HT-29 (cell line): ENCODE measurements at regions not wholly inside any gene's neighbourhood (a gene's known extent, or its start where the extent isn't known, plus 50 kb on each side); places are given as distances from the start of the nearest gene placed in this dataset.
A peak's percentile ranks its signal among the peaks of the same experiment; 100 is the strongest.
"Not testable (repeated sequence)": the region's sequence is repeated elsewhere in the genome, so short reads cannot be mapped to it uniquely, and the experiment has no call there.

Experiments
- DNase-seq: peaks from one replicate; pipeline ENCODE4 v3.0.0-alpha.2; 2015; ENCODE audit warnings: low spot score

DNA sequence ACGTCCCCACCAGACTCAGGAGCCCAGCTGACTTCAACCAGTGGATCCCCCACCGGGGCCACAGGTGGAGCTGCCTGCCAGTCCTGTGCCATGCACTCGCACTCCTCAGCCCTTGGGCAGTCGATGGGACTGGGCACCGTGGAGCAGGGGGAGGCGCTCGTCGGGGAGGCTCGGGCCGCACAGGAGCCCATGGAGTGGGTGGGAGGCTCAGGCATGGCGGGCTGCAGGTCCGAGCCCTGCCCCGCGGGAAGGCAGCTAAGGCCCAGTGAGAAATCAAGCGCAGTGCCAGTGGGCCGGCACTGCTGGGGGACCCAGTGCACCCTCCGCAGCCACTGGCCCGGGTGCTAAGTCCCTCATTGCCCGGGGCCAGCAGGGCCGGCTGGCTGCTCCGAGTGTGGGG lies 52.3 kb upstream of the LRRC30 start:
- DNase-seq = not testable (repeated sequence)

DNA sequence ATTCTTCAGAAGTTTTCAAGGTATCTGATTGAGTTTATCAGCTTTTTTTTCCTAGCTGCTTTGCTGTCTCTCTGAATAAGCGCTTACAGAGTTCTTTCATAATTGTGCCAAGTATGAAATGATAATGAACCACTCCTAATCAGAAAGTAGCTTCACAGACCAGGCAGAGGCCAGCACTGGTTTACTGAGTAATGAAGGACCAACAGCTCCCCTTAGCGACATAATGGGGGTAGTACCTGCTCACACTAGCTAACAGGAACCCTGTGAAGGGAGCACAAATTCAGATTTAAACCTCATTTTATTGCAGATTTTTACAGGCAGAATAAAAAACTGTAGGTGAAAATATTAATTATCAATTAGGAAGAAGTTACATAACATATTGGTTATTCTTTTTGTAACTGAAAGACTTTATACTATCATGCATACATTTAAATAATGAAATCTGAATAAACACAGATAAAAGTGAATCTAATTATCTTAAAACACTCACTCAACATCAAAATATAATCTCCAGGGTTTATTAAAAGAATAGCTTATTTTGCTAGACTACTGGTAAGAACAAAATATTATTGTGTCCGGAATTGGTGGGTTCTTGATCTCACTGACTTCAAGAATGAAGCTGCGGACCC lies 53.7 kb upstream of the LRRC30 start:
- DNase-seq = peak; percentile 64

DNA sequence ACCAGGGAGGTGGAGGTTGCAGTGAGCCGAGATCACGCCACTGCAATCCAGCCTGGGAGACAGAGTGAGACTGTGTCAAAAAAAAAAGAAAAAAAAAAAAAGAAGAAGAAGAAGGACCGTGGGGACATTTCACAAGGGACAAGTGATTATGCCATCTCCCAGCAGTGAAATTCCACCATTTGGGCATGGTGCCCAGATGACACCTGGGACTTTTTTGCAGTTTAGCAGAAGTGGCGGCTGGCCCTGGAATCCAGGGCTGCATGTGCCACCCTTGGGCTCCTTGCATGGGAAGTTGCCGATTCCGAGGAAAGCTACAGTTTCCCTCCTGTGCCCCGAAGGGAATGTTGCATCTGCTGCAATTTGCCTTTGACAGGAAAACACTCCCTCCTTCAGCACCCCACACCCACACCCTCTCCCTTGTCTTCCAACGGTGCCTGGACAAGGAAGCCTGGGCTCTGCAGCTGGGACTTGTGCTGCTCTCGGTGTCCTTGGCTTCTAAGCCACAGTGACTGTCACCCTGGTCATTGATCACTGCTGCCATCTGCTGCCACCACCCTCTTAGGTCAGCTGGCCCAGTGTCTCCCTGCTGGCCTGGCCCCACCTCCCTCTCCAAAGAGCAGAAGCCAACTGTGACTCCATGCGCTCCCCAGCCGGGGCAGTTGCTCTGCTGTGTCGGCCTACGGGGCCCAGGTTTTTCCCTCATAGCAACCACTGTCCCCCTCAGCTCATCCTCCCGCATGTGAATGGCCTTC lies 56.4 kb upstream of the LRRC30 start:
- no peak for DNase-seq

DNA sequence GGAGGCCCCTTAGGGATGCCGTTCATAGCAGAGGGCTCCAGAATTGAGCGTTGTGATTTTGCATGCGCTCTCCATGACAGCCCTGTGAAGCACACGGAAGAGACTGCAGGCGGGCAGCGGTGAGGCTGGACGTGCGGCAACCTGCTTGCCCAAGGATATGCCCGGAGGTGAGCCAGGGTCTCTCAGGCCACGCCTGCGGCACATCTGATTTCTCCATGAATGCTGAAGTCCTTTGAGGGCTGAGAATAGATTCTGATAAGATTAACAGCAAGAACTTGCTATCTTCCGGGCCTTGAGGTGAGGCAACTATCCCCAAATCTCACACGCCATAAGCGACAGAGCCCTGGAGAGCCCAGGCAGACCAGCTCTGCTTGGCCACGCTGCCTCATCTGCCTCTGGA lies 55.6 kb upstream of the LAMA1 start:
- DNase-seq = no peak

- DNase-seq = no peak
Measured at GRCh38 chr18:7172611-7173010, 55.0 kb upstream of the LAMA1 start.

- no peak for DNase-seq
Measured at GRCh38 chr18:7170292-7170691, 52.7 kb upstream of the LAMA1 start.

GRCh38 chr18:7169601-7170000 lies 52.0 kb upstream of the LAMA1 start:
- no peak for DNase-seq

DNA sequence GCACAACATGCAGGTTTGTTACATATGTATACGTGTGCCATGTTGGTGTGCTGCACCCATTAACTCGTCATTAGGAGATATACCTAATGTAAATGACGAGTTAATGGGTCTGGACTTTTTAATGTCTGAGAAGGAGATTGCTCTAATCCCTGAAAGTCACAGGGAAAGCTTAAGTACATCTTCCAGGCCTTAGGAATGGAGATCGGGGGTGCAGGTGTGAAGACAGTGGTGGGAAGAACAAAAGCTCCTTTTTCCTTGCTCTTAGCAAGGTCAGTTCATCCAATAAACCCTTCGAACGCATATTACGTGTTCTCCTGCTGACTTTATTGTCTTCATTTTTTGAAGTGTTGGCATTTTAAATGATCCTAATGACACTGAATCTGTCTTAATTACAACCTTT lies 50.8 kb upstream of the LAMA1 start:
- no peak for DNase-seq
